Stimulated activated CD4-positive, alpha-beta T cell treated with anti-CD3 and anti-CD28 coated beads, Interleukin-4, amount 100 ng/mL, for 48 hours (primary cell): ENCODE measurements at regions not wholly inside any gene's neighbourhood (a gene's known extent, or its start where the extent isn't known, plus 50 kb on each side); places are given as distances from the start of the nearest gene placed in this dataset.

Experiments used
- DNase-seq, 2 donors: peaks; one replicate each; pipeline ENCODE4 v3.0.0-alpha.2; 2020; ENCODE audit warnings: low read depth in 2 of 2

GRCh38 chr17:73783945-73784603 lies 139.8 kb upstream of the SDK2 start:
- no peak for DNase-seq

- DNase-seq = no peak
These were observed 141.3 kb upstream of the SDK2 start for GRCh38 chr17:73785496-73785895.

DNA sequence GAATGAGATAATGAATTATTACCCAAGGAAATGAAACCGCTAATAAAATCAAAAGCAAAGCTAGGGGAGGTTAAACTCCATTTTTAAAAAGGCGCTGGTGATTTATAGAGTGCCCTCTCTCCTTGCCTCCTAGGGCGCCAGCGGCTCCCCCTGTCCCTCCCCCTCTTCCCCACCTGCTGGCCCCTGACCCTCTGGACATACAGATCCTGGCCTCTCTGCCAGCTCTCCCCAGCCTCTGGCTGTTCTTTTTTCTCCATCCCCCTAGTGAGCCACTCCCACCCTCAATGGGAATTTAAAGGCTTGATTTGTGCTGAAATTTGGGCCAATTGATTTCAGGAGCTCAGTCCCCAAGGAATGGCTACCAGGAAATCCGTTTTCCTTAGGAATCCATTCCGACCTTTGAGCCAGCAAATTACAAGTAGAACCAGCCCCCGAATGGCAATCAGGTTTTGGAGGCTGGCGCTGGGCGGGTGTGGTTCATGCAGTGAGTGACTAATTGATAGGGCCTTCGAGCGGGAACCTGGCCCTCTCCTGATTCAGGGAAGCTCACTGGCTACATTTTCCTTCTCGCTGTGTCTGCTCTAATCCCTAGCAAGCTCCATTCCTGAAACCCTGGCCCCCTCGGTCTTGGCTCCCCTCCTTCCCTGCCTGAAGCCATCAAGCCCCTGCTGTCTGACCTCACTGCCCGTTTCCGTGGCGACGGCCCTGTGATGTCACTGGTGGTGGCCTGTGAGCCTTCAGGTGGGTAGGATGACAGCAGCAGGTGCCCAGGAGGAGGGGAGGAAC lies 141.9 kb upstream of the SDK2 start:
- DNase-seq = no peak

DNA sequence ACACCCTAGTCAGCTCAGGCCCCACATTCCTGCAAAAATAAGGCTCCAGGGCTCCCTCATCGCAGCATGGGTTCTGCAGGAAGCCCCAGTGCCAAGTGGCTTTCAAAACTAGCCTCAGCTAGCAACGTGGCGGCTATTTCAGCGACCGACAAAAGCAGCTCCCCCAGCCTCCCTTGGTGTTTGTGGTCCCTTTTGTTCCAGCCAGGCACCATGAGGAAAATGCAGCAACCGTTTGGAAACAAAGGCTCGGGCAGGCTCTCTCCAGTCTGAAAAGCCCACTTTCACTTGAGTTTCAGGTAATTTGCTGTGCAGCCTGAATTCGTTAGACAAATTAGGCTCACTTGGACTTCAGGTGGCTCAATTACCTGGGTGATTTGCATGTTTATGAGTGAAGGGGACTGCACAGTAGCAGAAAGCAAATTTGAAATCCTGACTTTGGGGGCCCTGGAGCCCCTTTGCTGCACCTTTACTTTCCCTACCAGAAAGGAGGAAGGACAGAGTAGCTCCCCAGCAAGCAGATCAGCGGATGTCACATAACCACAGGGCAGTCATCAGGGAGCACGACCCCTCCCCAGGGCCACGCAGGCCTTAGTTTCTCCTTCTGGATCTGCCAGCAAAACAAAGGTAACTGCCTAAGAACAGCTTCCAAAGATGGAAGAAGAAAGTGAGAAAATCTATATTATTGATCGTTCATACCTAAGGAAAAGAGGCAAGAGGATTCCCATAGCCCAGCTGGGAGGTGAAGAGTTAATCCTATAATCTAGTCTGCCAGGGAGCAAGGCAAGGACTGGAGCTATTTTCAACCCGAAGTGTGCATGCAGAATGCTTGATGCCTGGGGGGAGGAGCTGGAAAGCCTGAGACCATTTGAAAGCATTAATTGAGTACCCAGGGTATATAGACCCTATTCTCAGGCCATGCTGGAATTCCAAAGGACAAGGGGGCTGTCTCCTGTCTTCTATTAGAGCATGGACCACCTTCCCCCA lies 143.1 kb upstream of the SDK2 start:
- no peak for DNase-seq

DNA sequence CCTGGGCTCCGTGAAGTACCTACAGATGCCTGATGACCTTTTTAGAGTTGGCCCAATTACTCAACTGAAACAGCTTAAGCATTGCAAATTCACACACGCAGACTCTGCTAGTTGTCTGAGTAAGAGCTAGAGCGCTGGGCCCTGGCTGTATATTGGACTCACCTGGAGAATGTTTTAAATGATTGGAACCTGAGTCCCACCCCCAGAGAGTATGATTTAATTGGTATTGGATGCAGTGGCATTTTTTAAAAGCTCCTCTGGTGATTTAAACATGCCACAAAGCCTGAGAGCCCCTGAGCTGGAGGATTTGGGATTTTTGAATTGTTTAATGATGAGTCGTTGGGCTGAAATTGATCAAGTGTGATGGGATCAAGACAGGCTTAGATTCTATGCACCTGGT lies 143.9 kb upstream of the SDK2 start:
- no peak for DNase-seq

GRCh38 chr17:73791121-73791520 lies 146.9 kb upstream of the SDK2 start:
- DNase-seq = no peak

DNA sequence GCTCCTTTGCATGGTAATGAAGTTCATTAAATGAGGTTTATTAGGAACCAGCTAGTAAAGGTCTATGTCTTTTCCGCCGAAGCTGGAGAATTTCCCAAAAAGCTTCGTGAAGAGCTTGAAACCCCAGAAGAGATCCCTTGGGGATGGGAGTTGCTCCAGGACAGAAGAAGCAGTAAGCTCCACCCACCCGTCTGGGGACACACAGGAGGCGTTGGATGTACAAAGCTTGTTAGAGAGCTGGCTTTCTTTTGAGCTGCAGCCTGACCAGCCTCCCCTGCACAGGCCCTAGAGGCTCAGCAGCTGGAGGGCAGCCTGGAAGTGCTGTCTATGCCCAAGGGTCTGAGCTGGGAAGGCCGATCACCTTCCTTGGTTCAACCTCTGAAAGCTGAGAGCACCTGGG lies 147.4 kb upstream of the SDK2 start:
- no peak for DNase-seq

- DNase-seq = no peak
These were observed 148.7 kb upstream of the SDK2 start for GRCh38 chr17:73792994-73793393.

DNA sequence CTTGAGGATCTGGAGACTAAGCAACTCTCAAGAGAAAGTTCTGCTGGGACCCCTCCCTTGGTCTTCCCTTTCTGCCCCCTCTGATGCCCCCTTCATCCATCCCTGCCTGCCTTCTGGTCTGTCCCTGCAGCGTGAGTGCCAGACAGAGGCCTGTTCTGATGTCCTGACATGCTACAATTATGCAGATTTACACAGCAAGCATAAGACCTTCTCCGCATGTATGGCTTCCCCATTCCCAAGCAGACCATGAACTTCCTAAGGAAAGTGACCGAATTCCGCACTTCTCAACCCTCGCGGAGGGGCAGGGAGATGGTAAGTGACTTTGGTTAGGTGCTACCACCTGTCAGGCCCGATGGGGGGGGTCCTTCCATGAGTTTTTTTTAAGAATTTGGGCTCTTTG lies 150.1 kb upstream of the SDK2 start:
- DNase-seq = no peak

DNA sequence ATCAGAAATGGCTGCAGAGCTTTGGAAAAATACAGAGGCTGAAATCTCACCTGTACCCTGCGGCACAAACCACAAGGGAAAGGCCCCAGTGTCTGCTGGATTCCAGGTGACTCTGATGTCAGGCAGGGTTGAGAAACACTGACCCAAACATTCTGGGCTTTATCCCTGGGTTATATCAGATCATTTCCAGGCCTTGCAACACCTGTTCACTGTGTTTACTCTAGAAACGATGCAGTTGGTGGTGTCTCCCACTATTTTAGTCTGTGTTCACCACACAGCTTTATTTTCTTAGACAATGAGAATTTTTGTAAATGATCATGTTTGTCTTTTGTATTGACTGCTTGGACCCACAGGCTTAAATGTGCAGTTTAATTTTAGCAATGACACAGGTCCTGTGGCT lies 151.5 kb upstream of the SDK2 start:
- no peak for DNase-seq

DNA sequence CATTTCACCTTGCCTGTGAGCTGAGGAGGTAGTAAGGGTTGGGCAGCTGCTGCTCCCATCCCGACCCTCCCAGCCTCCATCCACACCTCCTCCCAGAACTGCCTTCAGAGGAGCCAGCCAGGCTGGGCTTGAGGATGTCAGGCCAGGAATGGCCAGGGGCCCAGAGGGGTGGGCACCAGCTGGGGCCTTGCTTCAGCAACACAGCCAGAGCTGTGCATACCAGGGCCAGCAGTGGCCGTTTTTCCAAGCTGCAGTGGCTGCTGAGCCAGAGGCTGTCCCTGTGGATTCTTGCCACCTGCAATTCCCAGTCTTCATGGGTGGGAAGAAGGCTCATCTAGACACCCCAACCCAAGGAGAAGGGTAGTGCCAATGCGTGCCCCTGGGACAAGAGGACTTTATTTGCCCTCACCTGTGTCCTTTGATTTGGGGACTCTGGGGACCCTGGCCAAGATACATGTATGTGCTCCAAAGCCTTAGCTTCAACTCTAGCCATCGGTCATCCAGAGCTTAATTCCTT lies 153.4 kb upstream of the SDK2 start:
- no peak for DNase-seq

DNA sequence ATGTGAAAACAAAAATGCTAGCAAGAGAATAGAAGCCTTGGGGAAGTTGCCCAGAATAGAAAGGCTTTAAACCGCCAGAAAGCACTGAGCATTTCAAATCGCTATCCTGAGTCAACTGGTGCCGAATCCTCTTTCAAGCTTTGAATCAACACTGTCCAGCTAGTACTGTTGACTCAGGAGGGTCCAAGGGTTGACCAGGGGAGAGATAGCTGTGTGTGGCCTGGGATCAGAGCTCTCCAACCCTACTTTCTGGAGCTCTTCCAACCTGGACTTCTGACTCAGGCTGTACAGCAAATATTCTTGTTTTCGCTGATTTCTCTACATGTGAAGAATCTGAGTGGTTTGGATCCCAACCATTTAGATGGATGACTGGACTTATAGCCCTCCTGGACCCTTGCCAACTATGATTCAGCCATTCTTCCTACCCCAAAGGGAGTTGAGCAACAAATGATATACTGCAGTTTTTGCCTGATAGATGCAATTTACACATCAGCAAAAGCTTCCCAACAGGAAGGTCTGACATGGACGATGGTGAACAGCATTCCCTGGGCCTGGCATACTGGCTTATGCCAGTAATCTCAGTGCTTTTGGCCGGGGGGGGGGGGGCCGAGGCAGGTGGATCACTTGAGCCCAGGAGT lies 154.0 kb upstream of the SDK2 start:
- no peak for DNase-seq

- no peak for DNase-seq
These were observed 154.9 kb upstream of the SDK2 start for GRCh38 chr17:73799096-73799495.

DNA sequence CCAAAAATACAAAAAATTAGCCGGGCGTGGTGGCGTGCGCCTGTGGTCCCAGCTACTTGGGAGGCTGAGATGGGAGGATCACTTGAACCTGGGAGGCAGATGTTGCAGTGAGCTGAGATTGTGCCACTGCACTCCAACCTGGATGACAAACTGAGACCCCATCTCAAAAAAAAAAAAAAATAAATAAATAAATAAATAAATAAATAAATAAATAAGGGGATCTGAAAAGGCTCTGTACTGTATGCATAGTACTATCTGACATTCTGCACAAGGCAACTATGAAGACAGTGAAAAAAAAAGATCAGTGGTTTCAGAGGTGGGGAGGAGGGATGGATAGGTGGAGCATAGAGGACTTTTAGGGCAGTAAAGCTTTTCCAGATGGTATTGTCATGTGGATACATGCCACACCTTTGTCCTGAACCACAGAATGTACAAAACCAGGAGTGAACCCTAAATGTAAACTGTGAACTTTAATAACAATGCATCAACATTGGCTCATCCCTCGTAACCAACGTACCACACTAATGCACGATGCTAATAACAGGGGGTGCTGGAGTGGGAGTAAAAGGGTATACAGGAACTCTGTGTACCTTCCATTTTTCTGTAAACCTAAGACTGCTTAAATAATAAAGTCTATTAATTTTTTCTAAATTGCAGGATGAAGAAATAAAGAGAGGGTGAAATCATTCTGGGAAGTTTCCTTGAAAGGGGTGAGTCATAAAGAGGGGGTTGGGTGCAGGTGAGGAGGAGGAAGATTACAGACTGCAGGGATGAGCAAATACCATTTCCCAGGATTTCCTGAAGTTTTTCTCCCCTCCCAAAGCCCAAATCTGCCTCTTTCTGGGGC lies 155.8 kb upstream of the SDK2 start:
- no peak for DNase-seq

DNA sequence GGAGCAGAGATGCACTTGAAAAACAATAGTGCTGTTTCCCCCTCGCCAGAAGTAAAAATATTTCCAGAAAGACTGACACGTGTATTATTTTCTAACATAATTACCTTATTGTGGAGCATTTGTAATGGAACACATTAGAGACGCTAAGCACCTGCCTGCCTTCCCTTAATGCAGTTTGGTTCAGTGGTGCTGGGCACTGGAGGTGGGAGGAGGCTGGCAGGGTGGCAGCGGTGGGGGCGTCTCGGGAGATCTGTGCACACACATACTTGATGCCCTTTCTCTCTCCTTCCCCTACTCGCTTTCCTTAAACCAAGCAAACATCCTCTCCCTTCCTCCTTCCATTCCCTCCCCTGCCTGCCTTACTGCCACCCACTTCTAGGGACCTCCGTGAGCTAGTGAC lies 156.6 kb upstream of the SDK2 start:
- DNase-seq = no peak

DNA sequence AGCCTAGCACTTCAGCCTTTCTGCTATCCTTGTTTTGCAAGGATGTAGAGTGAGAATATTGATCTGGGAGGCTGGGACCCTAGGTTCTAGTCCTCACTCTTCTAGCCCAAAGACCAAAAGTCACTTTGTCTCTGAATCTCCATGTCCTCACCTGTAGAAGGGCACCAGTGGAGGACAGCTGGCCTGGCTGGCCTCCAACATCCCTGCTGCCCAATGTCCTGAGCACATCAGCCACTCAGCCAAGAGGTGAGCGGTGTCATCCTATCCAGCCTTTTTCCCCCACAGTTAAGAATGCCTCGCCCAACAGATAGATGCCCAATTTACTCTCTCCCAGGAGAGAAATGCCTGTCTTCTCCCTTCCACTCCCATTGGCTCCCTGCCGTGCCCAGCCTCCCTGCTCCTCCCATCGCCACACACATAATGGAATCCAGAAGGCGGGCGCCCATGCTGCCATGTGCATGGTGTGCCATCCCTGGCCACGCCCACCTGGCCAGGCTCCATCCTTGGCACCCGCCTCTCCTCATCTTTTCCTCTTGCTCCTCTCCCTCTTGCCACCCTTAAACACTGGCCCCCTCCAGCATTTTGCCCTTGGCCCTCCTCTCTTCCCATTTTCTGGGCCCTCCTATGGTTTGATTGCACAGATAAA lies 157.3 kb upstream of the SDK2 start:
- DNase-seq = no peak

- DNase-seq = no peak
These were observed 158.1 kb upstream of the SDK2 start for GRCh38 chr17:73802314-73802713.

DNA sequence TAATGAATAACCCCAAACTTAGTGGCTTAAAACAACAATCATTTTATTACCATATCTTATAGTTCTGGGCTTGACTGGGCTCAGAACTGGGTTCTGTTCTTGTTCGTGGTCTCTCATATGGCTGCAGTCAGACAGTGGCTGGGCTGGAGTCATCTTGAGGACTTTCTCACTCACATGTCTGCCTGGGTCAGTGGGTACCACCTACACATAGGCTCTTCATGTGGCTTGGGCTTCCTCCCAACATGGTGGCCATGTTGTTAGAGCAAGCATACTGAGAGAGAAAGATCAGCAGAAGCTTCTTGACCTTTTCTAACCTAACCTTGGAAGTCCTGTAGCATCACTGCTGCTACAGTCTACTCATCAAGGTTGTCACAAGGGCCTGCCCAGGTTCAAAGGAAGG lies 158.6 kb upstream of the SDK2 start:
- no peak for DNase-seq

DNA sequence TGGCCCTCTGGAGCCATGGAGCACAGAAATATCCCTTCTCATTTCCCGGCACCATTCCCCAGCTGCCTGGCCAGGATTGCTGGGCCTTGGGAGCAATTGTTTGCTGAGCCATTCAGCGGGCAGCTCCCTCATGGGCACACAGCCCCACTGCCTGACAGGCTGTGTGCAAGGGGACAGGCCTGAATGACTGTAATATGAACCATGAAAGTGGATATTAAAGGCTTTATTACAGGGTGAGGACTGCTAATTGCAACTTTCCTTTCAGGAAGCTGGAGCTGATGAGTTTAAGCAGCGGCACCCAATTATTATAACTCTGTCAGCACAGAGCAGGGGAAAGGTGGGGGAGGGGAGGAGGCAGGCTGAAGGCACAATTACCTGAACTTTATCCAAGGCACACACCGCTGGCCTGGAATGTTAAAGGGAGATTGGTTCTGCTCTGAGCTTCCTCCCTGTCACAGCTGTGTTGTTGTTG lies 159.8 kb upstream of the SDK2 start:
- no peak for DNase-seq

DNA sequence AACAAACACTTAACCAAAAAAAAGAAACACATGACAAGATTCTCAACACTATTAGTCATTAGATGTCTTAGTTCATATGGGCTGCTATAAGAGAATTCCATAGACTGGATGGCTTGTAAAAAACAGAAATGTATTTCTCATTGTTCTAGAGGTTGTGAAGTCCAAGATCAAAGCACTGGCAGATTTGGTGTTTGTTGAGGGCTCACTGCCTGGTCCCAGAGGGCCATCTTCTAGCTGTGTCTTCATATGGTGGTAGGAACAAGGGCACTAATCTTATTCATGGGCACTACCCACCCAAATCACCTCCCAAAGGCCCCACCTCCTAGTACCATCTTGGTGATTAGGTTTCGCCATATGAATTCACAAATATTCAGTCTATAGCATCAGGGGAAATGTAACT lies 162.5 kb upstream of the SDK2 start:
- DNase-seq = no peak
